ENCODE measurements at regions not wholly inside any gene's neighbourhood (a gene's known extent, or its start where the extent isn't known, plus 50 kb on each side); places are given as distances from the start of the nearest gene placed in this dataset.

DNA sequence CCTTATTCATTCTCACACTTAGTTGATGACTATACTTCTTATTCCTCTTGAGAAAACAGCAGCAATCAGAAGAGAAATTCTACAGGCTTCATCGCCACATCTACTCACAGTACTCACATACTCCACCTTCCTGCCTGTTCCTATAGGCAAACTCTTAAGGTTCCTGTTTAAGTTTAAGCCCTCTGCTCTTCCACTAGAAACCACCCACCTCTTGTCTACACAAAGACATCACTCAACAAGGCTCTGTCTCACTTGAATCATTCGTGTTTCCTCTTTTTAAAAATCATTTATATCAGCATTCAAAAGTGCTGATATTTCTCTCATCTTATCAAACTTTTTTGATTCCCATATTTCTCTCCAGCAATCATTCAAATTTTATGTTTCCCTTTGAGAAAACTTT, 85.5 kb upstream of the ADO start:
- DNase-seq, result no peak

GRCh38 chr10:62721687-62722086, 82.8 kb upstream of the ADO start:
- DNase-seq, result no peak

DNA sequence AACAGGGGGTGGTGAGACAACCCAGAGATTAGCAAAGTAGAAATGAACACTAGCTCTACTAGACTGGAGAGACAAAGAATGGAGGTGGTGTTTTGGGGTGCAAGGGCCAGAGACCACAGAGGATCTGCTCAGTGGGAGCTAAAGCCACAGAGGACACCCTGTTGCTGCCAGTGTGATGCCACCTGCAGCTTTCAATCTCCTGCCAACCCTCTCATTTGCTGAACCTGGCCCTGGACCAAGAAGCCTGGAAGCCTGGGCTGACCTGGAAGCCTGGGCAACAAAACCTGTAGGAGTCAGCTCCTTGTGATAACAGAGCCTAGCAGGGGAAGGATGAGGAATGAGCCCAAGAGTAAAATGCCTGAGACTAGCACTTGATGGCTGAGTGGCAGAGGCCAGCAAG, 81.1 kb upstream of the ADO start:
- no peak for DNase-seq

GRCh38 chr10:62724465-62724864, 80.1 kb upstream of the ADO start:
- no peak for DNase-seq

DNA sequence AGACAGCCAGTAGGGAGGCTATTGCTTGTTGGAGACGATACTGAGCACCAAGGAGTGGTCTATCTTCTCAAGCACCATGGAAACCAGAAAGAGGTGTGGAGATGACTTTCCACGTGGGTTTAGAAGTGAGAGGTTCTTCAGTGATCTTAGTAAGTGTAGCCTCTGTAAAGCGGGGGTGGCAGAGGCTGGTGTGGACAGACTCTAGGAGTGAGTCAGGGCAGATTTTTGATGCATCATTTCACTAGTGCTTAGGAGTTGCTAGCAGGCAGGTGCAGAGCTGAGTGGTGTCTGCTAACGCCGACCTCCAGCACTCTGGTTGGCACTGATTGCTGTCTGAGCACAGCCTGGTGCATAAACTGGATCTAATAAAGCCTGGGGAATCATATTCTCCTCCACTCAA, 78.4 kb upstream of the ADO start:
- no peak for DNase-seq

GRCh38 chr10:62726638-62727037, 77.9 kb upstream of the ADO start:
- no peak for DNase-seq

DNA sequence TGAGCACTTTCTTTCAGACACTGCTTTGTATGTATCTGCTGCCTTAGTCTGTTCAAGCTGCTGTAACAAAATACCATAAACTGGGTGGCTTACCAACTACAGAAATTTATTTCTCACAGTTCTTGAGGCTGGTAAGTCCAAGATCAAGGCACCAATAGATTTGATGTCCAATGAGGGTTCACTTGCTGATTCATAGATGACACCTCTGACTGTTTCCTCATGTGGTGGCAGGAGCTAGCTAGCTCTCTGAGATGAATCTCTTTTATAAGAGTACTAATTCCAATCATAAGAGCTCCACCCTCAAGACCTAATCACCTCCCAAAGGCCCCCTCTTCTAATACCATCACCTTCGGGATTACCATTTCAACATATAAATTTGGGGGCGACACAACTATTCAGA, 76.6 kb upstream of the ADO start:
- no peak for DNase-seq

DNA sequence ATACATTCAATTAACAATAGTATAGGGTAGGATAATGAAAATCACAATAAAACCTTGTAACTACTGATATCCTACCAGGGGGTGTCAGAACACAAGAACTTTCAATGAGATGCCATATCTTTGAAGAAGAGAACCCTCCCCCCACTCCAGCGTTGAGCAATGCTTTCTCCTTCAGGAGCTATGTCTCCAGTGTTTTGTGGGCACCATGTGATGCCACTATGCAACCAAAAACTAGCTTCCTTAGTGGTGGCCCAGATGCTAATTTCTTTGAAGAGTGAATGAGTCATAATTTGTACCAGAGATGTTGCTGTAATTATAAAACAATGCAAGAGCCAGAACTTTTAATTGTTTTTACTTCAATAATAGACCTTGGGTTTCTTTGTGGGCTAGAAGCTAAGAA, 76.0 kb upstream of the ADO start:
- peak; percentile 47 for DNase-seq

DNA sequence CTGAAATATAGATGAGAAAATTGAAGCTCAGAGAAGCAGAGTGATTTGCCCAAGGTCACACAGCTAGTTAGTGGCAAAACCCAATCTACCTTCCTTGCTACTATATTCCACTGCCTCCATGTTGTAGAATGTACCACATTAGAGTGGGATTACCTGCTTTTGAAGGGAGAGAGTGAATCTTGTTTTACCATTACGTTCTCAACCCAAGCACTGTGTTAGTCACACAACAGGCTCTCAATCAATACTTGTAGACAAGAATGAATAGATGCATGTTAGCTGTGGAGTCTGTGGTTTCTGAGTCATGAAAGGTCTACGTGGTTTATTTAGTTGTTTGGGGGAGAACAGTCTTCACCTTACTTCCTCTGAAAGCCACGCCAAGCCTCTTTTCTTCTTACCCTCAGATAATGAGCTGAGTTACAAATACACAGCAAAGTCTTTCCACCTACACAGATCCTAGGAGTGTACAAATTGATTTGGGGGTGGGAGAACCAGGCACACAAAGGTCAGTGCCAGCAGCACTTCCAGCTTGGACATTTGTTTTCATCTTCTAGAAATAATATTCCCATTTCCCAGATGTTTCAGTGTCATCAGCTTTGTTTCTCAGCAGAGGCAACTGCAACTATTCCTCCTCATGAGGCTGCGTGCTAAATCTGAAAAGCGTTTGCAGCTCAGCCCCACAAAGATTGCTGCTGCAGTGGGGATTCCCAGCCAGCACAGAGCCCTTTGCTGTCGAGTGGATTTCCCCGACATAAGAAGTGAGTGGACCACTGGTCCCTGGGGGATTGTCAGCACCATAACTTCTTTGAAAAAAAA, 71.5 kb upstream of the ADO start:
- DNase-seq, result peak; percentile 55

DNA sequence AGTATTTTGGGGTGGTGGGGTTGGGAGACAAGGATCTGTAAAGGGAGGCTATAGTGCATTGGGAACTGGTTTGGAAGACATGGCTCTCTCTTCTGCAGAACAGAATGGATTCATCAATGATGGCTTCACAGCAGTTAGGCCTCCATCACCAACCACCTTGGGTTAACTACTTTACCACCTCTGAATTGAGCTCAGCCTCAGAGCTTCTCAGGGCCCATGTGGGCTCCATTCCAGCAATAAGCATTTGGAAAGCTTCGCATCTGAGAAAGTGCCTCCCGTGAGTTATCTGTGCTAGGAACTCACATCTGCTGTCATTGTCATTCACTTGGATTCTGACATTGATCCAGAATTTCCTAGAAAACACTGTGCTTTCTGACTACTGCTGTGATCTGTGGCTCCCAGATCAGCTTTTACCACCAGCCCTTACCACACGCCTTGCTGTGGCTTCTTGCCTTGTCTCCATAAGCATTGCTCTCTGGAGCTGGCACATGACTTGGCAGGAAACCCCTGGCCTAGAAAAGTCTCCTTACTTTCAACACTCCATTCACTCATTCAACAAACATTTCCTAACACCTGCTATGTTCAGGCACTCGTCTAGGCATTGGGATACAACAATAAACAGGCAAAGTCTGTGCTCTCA, 70.7 kb upstream of the ADO start:
- no peak for DNase-seq

DNA sequence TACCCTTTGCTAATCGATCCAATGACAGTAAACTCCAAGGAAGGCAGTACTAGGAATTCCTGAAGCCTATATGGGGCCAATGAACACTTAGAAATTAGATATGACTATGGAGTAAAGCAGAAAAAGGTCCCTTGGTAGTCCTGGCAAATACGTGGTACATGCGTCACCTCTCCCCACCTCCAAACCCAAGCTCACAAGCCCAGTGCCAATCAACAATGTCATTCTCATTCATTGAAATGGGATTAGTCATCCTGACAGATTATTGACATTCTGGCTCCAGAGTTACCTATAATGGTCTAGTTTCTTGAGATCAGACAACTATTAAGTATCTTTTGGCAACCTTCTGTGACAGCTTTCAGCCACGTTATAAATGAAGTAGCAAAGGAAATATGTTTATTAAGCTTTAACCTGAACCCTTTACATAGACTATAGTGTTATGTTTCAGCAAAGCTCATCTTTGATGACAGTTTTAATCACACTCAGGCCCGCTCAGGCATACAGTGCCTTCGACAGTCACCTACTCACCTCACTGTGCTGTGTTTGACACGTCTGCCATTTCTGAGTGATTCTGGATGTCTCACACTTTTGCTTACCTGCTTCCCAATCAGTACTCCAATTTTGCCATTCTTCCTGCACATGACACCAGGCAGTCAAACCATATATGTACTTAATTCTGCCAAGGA, 69.6 kb upstream of the ADO start:
- no peak for DNase-seq

- DNase-seq, result no peak
These were observed 68.9 kb upstream of the ADO start for GRCh38 chr10:62735464-62736167.

GRCh38 chr10:62736168-62736546, 68.4 kb upstream of the ADO start:
- DNase-seq, result no peak

- DNase-seq, result no peak
These were observed 65.6 kb upstream of the ADO start for GRCh38 chr10:62738916-62739315.

DNA sequence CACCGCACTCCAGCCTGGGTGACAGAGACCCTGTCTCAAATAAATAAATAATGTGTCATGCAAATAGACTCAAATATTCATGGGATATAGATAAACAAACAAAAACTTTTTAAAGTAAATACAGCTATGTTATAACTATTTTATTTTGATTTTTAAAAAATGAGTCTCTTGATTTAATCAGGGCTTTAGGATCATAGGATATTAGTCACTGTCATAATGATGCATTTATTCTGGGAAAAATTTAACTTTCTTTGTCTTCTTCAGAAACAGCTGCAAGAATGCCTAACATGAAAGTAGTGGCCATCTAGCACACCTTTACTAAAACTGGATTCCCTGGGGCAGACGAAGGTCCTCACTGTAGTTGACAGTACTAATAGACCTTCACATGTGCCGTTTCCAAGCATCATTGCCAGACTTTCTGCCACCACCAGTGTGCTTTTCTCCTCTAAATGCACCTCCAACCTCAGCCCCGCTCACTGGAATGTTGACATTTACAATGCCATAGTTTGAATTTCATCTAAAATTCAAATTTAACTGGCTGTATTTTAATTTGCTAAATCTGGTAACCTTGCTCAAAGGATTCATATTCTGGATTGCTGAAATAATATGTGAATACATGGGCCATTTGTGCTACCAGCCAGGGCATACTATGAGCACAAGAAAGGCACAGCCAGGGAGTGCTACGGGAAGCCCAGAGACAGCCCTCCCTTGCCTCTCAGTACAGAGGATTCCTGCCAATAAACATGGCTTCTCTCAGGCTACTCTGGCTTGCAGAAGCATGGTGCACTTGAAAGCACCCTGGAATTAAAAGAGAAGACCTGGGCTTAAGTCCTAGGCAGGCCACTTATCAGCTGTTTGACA, 63.4 kb upstream of the ADO start:
- DNase-seq, result no peak

DNA sequence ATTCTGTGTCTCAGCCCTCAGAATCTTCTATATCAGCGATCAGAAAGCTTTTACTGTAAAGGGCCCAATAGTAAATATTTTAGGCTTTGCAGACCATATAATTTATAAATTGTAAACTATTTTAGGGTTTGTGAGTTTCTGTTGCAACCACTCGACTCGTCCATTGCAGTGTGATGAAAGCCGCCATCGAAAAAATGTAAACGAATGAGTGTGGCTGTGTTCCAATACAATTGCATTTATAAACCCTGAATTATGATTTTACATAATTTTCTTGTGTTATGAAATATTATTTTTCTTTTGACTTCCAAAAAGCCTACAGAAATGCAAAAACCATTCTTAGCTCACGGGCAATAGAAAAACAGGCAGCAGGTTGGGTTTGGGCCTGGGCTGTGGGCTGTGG, 62.5 kb upstream of the ADO start:
- no peak for DNase-seq

DNA sequence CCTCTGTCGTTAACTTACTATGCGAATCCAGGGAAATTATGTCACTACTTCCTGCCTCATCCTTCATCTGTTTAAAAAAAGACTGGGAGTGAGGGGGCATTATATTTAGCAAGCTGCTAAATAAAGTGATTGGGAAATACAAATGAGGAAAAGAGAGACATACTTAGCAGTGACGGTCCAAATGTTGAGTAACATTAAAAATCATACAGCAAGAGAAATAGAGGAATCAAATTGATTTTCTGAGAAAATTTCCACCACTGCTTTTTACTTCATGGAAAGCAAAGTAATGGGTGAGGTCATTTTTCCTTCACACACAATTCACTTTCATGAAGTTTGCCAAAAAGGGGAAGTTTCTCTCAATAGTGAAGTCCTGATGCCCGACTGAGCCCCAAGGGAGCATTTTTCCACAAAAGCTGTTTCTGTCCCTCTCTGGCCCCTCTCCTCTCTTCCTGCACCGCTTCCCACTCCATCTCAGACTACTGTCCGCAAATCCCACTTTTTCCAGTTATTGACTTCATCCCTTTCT, 61.9 kb upstream of the ADO start:
- DNase-seq, result no peak

- DNase-seq, result peak; percentile 12
These were observed 60.4 kb upstream of the ADO start for GRCh38 chr10:62744136-62744535.

GRCh38 chr10:62745581-62745980, 58.9 kb upstream of the ADO start:
- DNase-seq, result no peak

DNA sequence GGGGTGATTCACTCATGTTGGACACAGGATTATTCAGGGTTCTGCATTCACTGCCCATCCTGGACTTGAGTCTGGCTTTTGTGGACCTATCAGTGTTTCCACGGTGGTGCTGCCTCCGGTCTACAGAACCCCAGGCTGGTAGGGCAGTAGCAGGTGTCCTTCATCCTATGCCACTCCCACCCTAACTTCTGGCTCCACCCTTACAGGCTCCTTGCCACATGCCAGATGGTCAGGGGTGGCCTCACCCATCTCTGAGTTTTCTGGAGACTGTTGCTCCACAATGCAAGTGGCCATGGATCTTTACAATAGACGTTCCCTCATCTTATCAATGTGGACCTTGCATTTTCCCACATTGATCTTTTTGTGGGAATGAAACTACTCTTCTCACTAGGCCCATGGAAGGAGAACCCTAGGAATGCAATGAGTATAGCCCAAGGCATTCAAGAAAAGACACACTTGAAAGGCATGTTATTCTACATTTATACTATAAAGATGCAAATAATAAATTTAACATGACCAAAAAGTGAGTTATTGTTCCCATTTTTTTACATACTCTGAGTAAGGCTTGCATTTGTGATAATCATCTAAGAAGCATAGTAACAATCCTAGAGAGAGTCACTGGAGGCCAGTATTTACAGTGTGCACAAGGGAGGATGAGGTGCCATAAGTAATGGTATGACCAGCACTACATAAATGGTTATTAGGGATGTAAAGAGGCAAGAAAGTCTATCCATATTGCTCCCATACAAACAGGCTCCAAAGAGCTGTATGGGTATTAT, 57.4 kb upstream of the ADO start:
- no peak for DNase-seq

GRCh38 chr10:62748386-62748785, 56.1 kb upstream of the ADO start:
- DNase-seq, result no peak
